ENCODE measurements at regions not wholly inside any gene's neighbourhood (a gene's known extent, or its start where the extent isn't known, plus 50 kb on each side); places are given as distances from the start of the nearest gene placed in this dataset.

DNA sequence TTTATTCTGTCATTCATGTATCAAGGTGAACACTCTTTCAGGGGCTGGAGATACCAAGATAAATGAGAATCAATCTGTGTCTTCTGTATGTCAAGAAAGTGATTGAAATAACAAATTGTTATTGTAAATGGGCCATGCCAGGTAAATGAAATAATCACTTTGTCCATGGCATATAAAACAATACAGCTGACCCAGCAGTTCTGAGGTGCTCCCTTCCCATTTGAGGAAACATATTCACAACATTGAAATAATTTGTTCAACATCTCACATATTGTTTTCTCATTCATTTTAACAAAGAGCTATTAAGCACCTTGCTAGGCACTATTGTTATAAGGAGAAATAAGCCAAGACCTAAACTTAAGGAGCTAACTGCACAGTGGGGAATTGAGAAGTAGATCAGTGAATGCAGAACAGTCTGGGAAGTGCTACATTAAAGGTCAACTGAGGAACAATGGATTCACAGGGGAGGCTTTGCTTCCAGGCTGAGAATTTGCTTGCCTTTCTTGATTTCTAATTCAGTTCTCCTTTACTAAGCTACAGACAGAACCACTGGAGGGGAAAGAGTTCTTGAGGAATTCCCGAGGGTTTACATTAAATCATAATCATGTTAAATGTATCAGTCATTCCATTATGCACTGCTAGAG is 806.3 kb upstream of the ARPP21 start:
- Histone ChIP-seq H3K36me3 (ENCODE audit: control insufficient read depth in 2 of 2, insufficient read depth in 2 of 2, low read length in 1 of 2) (no peaks in the 10 kb centered on the region), H3K4me2 (ENCODE audit: control insufficient read depth, insufficient read depth) (no peak overlapping the region), H3K27me3 (replicated peaks in 1 of 2; ENCODE audit: control insufficient read depth in 2 of 2, insufficient read depth in 2 of 2, low read length in 1 of 2) (no peaks in the 10 kb centered on the region), H2AFZ (ENCODE audit: control insufficient read depth, low read depth, low read length) (no peak overlapping the region), H3K4me1 (ENCODE audit: control insufficient read depth, insufficient read depth, low read length) (no peaks in the 10 kb centered on the region), H4K20me1 (ENCODE audit: control insufficient read depth, insufficient read depth) (no peaks in the 10 kb centered on the region), H3K79me2 (ENCODE audit: control insufficient read depth, insufficient read depth, low read length) (no peaks in the 10 kb centered on the region), H3K4me3 (no peak overlapping the region), H3K9me3 (replicated peaks; ENCODE audit: control insufficient read depth, insufficient read depth, low read length) (no peaks in the 10 kb centered on the region), H3K9ac (ENCODE audit: control insufficient read depth, insufficient read depth, low read length) (no peak overlapping the region), H3K27ac (ENCODE audit: control insufficient read depth, insufficient read depth) (no peak overlapping the region)
- SMC1A ChIA-PET (ENCODE audit: uncharacterized antibody, unreplicated experiment): interaction anchor here (0.8 kb wide), 1 partner anchor 10 kb away, joined by 3 read pairs; no protein-coding TSS in a partner anchor
- in situ Hi-C loops (cut with MboI) (no loop called here), intact Hi-C loops (cut with micrococcal nuclease; ENCODE audit: unreplicated experiment) (no loop called here)
- TF ChIP-seq EGR1 (IDR thresholded peaks at IDR 0.05; ENCODE audit: borderline replicate concordance in 1 of 2, low read depth in 2 of 2, low read length in 2 of 2): no peak
- TF ChIP-seq, protein P1, sequence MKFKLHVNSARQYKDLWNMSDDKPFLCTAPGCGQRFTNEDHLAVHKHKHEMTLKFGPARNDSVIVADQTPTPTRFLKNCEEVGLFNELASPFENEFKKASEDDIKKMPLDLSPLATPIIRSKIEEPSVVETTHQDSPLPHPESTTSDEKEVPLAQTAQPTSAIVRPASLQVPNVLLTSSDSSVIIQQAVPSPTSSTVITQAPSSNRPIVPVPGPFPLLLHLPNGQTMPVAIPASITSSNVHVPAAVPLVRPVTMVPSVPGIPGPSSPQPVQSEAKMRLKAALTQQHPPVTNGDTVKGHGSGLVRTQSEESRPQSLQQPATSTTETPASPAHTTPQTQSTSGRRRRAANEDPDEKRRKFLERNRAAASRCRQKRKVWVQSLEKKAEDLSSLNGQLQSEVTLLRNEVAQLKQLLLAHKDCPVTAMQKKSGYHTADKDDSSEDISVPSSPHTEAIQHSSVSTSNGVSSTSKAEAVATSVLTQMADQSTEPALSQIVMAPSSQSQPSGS (IDR thresholded peaks at IDR 0.05; ENCODE audit: low read length): no peak
- RAD21 ChIA-PET (ENCODE audit: unreplicated experiment): no interaction called here
- CTCF ChIA-PET: no interaction called here
- WGBS (ENCODE audit: insufficient coverage, insufficient replicate concordance, low lambda C conversion rate, missing lambda C conversion rate): 0% methylated on average over 1 of the region's 1 CpG
- no peak for FAIRE-seq
- DNase-seq (ENCODE audit: low read depth, low spot score): no peak
- ATAC-seq: no peak
- POLR2A ChIA-PET: no interaction called here
- BruUV-seq (replicated peaks): no TSS peak

DNA sequence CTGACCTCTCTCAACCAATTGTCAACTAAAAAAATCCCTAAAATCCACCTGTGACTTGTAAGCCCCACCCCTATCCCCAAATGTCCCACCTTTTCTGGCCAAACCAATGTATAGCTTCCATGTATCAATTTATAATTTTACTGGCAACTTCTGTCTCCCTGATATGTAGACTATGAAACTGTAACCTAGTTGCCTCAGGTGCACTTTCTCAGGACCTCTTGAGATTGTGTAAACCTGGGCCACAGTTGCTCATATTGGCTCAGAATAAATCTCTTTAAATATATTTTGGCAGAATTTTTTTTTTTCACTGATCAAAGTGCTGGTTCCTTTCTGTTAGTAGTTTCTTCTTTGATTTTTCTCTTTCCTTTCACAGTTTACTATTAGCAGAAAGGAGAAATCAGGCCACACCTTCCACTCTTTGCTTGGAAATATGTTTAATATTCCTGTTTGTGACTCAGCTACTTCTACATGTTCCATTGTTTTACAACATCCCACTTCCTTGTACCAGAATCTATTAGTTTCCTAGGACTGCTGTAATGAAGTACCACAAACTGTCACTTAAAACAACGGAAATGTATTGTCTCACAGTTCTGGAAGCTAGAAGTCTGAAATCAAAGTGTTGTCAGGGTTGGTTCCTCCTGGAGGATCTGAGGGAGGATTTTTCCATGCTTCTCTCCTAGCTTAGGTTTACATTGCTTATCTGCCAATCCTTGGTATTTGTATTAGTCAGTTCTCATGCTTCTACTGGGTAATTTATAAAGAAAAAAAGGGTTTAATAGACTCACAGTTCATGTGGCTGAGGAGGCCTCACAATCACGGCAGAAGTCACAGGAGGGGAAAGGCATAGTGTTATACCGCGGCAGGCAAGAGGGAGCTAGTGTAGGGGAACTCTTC is 801.2 kb upstream of the ARPP21 start:
- Histone ChIP-seq H3K36me3 (ENCODE audit: control insufficient read depth in 2 of 2, insufficient read depth in 2 of 2, low read length in 1 of 2) (no peaks in the 10 kb centered on the region), H2AFZ (ENCODE audit: control insufficient read depth, low read depth, low read length) (no peak overlapping the region), H3K27me3 (replicated peaks in 1 of 2; ENCODE audit: control insufficient read depth in 2 of 2, insufficient read depth in 2 of 2, low read length in 1 of 2) (no peaks in the 10 kb centered on the region), H3K27ac (ENCODE audit: control insufficient read depth, insufficient read depth) (no peak overlapping the region), H3K9me3 (replicated peaks; ENCODE audit: control insufficient read depth, insufficient read depth, low read length) (no peaks in the 10 kb centered on the region), H3K9ac (ENCODE audit: control insufficient read depth, insufficient read depth, low read length) (no peak overlapping the region), H3K4me3 (no peak overlapping the region), H3K4me1 (ENCODE audit: control insufficient read depth, insufficient read depth, low read length) (no peaks in the 10 kb centered on the region), H3K4me2 (ENCODE audit: control insufficient read depth, insufficient read depth) (no peak overlapping the region), H3K79me2 (ENCODE audit: control insufficient read depth, insufficient read depth, low read length) (no peaks in the 10 kb centered on the region), H4K20me1 (ENCODE audit: control insufficient read depth, insufficient read depth) (no peaks in the 10 kb centered on the region)
- ChIA-PET CTCF (no interaction called here), SMC1A (ENCODE audit: uncharacterized antibody, unreplicated experiment) (no interaction called here), POLR2A (no interaction called here), RAD21 (ENCODE audit: unreplicated experiment) (no interaction called here)
- no TSS peak for BruUV-seq (replicated peaks)
- WGBS (ENCODE audit: insufficient coverage, insufficient replicate concordance, low lambda C conversion rate, missing lambda C conversion rate): 58% methylated on average over 4 of the region's 4 CpGs
- intact Hi-C loops (cut with micrococcal nuclease; ENCODE audit: unreplicated experiment) (no loop called here), in situ Hi-C loops (cut with MboI) (no loop called here)
- FAIRE-seq (no peak), ATAC-seq (no peak), DNase-seq (ENCODE audit: low read depth, low spot score) (no peak)
- TF ChIP-seq, protein P2, sequence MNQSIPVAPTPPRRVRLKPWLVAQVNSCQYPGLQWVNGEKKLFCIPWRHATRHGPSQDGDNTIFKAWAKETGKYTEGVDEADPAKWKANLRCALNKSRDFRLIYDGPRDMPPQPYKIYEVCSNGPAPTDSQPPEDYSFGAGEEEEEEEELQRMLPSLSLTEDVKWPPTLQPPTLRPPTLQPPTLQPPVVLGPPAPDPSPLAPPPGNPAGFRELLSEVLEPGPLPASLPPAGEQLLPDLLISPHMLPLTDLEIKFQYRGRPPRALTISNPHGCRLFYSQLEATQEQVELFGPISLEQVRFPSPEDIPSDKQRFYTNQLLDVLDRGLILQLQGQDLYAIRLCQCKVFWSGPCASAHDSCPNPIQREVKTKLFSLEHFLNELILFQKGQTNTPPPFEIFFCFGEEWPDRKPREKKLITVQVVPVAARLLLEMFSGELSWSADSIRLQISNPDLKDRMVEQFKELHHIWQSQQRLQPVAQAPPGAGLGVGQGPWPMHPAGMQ (IDR thresholded peaks at IDR 0.05; ENCODE audit: borderline replicate concordance): no peak
- no peak for TF ChIP-seq NFIC (IDR thresholded peaks at IDR 0.05; ENCODE audit: low read depth, low read length)
- TF ChIP-seq, protein P3, sequence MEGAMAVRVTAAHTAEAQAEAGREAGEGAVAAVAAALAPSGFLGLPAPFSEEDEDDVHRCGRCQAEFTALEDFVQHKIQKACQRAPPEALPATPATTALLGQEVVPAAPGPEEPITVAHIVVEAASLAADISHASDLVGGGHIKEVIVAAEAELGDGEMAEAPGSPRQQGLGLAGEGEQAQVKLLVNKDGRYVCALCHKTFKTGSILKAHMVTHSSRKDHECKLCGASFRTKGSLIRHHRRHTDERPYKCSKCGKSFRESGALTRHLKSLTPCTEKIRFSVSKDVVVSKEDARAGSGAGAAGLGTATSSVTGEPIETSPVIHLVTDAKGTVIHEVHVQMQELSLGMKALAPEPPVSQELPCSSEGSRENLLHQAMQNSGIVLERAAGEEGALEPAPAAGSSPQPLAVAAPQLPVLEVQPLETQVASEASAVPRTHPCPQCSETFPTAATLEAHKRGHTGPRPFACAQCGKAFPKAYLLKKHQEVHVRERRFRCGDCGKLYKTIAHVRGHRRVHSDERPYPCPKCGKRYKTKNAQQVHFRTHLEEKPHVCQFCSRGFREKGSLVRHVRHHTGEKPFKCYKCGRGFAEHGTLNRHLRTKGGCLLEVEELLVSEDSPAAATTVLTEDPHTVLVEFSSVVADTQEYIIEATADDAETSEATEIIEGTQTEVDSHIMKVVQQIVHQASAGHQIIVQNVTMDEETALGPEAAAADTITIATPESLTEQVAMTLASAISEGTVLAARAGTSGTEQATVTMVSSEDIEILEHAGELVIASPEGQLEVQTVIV (IDR thresholded peaks at IDR 0.05; ENCODE audit: borderline replicate concordance, partially characterized antibody): no peak
- no peak for TF ChIP-seq TCF7 (IDR thresholded peaks at IDR 0.05; ENCODE audit: borderline replicate concordance)
- no peak for TF ChIP-seq NR2C1 (IDR thresholded peaks at IDR 0.05)
- TF ChIP-seq ZBED1 (IDR thresholded peaks at IDR 0.05; ENCODE audit: borderline replicate concordance): no peak
- TF ChIP-seq, protein P4, sequence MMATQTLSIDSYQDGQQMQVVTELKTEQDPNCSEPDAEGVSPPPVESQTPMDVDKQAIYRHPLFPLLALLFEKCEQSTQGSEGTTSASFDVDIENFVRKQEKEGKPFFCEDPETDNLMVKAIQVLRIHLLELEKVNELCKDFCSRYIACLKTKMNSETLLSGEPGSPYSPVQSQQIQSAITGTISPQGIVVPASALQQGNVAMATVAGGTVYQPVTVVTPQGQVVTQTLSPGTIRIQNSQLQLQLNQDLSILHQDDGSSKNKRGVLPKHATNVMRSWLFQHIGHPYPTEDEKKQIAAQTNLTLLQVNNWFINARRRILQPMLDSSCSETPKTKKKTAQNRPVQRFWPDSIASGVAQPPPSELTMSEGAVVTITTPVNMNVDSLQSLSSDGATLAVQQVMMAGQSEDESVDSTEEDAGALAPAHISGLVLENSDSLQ (IDR thresholded peaks at IDR 0.05): no peak
